ENCODE measurements at regions not wholly inside any gene's neighbourhood (a gene's known extent, or its start where the extent isn't known, plus 50 kb on each side); places are given as distances from the start of the nearest gene placed in this dataset.

DNA sequence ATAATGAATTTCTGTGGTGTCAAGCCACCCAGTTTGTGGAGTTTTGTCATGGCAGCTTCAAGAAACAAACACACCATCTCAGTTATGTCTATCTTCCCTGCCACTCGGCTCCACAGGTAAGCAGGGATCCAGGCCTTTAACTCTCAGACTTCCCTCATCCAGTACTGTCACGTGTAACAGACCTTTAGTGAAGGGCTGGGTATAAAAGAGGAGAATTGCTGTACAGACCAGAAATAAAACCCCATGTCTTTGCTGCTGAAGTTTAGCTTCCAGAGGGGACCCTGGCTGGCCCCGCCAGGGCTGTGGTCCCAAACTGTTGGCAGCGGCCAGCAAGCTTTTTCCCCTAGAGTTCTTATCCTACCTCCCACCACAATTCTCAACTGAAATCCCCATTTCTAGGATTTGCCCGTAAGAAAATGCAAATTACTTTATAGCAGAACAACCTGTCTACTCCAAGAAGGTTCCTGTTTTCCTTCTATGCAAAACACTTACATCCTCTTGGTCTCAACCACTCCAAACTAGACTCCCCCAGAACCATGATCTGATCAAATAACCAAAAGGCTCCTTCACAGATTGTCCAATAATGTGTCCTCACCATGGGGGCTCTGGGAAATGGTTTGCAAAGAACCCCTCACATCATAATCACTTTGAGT lies 438.0 kb upstream of the ID2 start:
- Mint-ChIP-seq H3K4me3 (ENCODE audit: unreplicated experiment) (no peak overlapping the region), H3K27me3 (ENCODE audit: unreplicated experiment) (peaks cover 4% of the 10 kb centered on the region), H3K9me3 (ENCODE audit: unreplicated experiment) (peaks cover 13% of the 10 kb centered on the region), H3K27ac (ENCODE audit: unreplicated experiment) (no peak overlapping the region), H3K36me3 (ENCODE audit: unreplicated experiment) (no peaks in the 10 kb centered on the region), H3K4me1 (ENCODE audit: unreplicated experiment) (peaks cover 2% of the 10 kb centered on the region)
- TF ChIP-seq, protein P1, sequence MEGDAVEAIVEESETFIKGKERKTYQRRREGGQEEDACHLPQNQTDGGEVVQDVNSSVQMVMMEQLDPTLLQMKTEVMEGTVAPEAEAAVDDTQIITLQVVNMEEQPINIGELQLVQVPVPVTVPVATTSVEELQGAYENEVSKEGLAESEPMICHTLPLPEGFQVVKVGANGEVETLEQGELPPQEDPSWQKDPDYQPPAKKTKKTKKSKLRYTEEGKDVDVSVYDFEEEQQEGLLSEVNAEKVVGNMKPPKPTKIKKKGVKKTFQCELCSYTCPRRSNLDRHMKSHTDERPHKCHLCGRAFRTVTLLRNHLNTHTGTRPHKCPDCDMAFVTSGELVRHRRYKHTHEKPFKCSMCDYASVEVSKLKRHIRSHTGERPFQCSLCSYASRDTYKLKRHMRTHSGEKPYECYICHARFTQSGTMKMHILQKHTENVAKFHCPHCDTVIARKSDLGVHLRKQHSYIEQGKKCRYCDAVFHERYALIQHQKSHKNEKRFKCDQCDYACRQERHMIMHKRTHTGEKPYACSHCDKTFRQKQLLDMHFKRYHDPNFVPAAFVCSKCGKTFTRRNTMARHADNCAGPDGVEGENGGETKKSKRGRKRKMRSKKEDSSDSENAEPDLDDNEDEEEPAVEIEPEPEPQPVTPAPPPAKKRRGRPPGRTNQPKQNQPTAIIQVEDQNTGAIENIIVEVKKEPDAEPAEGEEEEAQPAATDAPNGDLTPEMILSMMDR (IDR thresholded peaks at IDR 0.05), result no peak
- DNase-seq (ENCODE audit: extremely low spot score, unreplicated experiment), result peak; percentile 27

GRCh38 chr2:8244639-8245038 lies 437.2 kb upstream of the ID2 start:
- Mint-ChIP-seq H3K27ac (ENCODE audit: unreplicated experiment) (no peak overlapping the region), H3K4me3 (ENCODE audit: unreplicated experiment) (no peak overlapping the region), H3K27me3 (ENCODE audit: unreplicated experiment) (peaks cover 2% of the 10 kb centered on the region), H3K36me3 (ENCODE audit: unreplicated experiment) (no peaks in the 10 kb centered on the region), H3K9me3 (ENCODE audit: unreplicated experiment) (peaks cover 13% of the 10 kb centered on the region), H3K4me1 (ENCODE audit: unreplicated experiment) (peaks cover 2% of the 10 kb centered on the region)
- peak; percentile 64 for DNase-seq (ENCODE audit: extremely low spot score, unreplicated experiment)
- TF ChIP-seq, protein P1 (IDR thresholded peaks at IDR 0.05), result no peak

GRCh38 chr2:8246137-8246536 lies 435.7 kb upstream of the ID2 start:
- H3K27ac Mint-ChIP-seq (ENCODE audit: unreplicated experiment), result no peak overlapping the region
- peaks cover 4% of the 10 kb centered on the region for H3K27me3 Mint-ChIP-seq (ENCODE audit: unreplicated experiment)
- peaks cover 13% of the 10 kb centered on the region for H3K9me3 Mint-ChIP-seq (ENCODE audit: unreplicated experiment)
- H3K36me3 Mint-ChIP-seq (ENCODE audit: unreplicated experiment), result no peaks in the 10 kb centered on the region
- DNase-seq (ENCODE audit: extremely low spot score, unreplicated experiment), result peak; percentile 11
- H3K4me3 Mint-ChIP-seq (ENCODE audit: unreplicated experiment), result no peak overlapping the region
- TF ChIP-seq, protein P1 (IDR thresholded peaks at IDR 0.05), result no peak
- H3K4me1 Mint-ChIP-seq (ENCODE audit: unreplicated experiment), result peaks cover 2% of the 10 kb centered on the region

DNA sequence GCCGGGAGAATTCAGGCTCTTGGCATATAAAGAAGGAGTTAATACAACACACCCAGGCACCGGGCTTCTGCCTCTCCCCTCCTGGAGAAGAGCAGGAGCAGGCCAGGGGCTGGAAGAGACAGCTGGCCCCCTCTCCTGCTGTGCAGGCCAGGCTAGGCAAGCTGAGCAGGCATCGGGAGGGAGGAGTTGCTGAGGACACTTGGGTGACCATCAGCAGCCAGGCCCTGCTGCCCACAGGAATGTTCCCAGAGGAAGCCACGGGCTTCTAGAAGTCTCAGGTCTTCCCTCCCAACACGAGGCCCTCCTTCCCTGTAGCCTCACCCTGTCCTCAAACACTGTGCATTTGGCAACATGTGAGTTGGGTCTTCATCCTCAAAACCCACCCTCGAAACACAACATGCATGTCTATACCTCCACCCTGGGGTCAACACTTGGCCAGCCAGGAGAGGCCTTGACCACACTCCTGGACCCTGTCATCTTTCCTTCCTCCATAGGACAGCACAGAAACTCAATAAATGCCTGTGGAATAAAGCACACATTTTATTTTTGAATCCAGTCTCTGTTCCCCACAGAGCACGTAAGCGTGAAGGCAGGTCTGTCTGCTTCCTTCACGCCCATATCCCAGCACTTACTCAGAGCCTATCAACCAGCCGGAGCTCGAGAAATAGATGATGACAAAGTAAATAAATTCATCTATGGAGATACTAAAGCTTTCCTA lies 433.8 kb upstream of the ID2 start:
- DNase-seq (ENCODE audit: extremely low spot score, unreplicated experiment), result peak; percentile 67
- Mint-ChIP-seq H3K4me3 (ENCODE audit: unreplicated experiment) (no peak overlapping the region), H3K27ac (ENCODE audit: unreplicated experiment) (no peak overlapping the region), H3K36me3 (ENCODE audit: unreplicated experiment) (no peaks in the 10 kb centered on the region), H3K27me3 (ENCODE audit: unreplicated experiment) (peaks cover 7% of the 10 kb centered on the region), H3K4me1 (ENCODE audit: unreplicated experiment) (peaks cover 2% of the 10 kb centered on the region), H3K9me3 (ENCODE audit: unreplicated experiment) (peaks cover 13% of the 10 kb centered on the region)
- TF ChIP-seq, protein P1 (IDR thresholded peaks at IDR 0.05), result no peak

GRCh38 chr2:8248623-8248957 lies 433.3 kb upstream of the ID2 start:
- no peaks in the 10 kb centered on the region for H3K36me3 Mint-ChIP-seq (ENCODE audit: unreplicated experiment)
- peaks cover 13% of the 10 kb centered on the region for H3K9me3 Mint-ChIP-seq (ENCODE audit: unreplicated experiment)
- TF ChIP-seq, protein P1 (IDR thresholded peaks at IDR 0.05), result no peak
- peaks cover 2% of the 10 kb centered on the region for H3K4me1 Mint-ChIP-seq (ENCODE audit: unreplicated experiment)
- H3K4me3 Mint-ChIP-seq (ENCODE audit: unreplicated experiment), result no peak overlapping the region
- no peak overlapping the region for H3K27ac Mint-ChIP-seq (ENCODE audit: unreplicated experiment)
- no peak for DNase-seq (ENCODE audit: extremely low spot score, unreplicated experiment)
- peaks cover 7% of the 10 kb centered on the region for H3K27me3 Mint-ChIP-seq (ENCODE audit: unreplicated experiment)
